ENCODE measurements at regions not wholly inside any gene's neighbourhood (a gene's known extent, or its start where the extent isn't known, plus 50 kb on each side); places are given as distances from the start of the nearest gene placed in this dataset.

- Mint-ChIP-seq H3K4me3 (ENCODE audit: unreplicated experiment) (no peak overlapping the region), H3K4me1 (ENCODE audit: unreplicated experiment) (peaks cover 4% of the 10 kb centered on the region), H3K27ac (ENCODE audit: unreplicated experiment) (no peak overlapping the region), H3K36me3 (ENCODE audit: low read depth, unreplicated experiment) (no peaks in the 10 kb centered on the region), H3K9me3 (ENCODE audit: unreplicated experiment) (no peaks in the 10 kb centered on the region), H3K27me3 (ENCODE audit: unreplicated experiment) (no peaks in the 10 kb centered on the region)
- no peak for DNase-seq (ENCODE audit: low spot score)
- no peak for TF ChIP-seq CTCF (IDR thresholded peaks at IDR 0.05; ENCODE audit: unreplicated experiment)
Measured at GRCh38 chr3:127119693-127120464, 73.1 kb upstream of the PRR23E start.

GRCh38 chr3:127120851-127121647 lies 71.9 kb upstream of the PRR23E start:
- no peak overlapping the region for H3K27ac Mint-ChIP-seq (ENCODE audit: unreplicated experiment)
- no peak for DNase-seq (ENCODE audit: low spot score)
- no peak overlapping the region for H3K4me3 Mint-ChIP-seq (ENCODE audit: unreplicated experiment)

GRCh38 chr3:127121885-127122284 lies 71.0 kb upstream of the PRR23E start:
- H3K27ac Mint-ChIP-seq (ENCODE audit: unreplicated experiment), result no peak overlapping the region
- H3K9me3 Mint-ChIP-seq (ENCODE audit: unreplicated experiment), result no peaks in the 10 kb centered on the region
- peaks cover 3% of the 10 kb centered on the region for H3K27me3 Mint-ChIP-seq (ENCODE audit: unreplicated experiment)
- no peak for TF ChIP-seq CTCF (IDR thresholded peaks at IDR 0.05; ENCODE audit: unreplicated experiment)
- H3K4me1 Mint-ChIP-seq (ENCODE audit: unreplicated experiment), result peaks cover 4% of the 10 kb centered on the region
- no peaks in the 10 kb centered on the region for H3K36me3 Mint-ChIP-seq (ENCODE audit: low read depth, unreplicated experiment)
- DNase-seq (ENCODE audit: low spot score), result no peak
- no peak overlapping the region for H3K4me3 Mint-ChIP-seq (ENCODE audit: unreplicated experiment)

More at GRCh38 chr3:127120851-127121647, 71.9 kb upstream of the PRR23E start:
- no peaks in the 10 kb centered on the region for H3K36me3 Mint-ChIP-seq (ENCODE audit: low read depth, unreplicated experiment)
- no peaks in the 10 kb centered on the region for H3K9me3 Mint-ChIP-seq (ENCODE audit: unreplicated experiment)
- TF ChIP-seq CTCF (IDR thresholded peaks at IDR 0.05; ENCODE audit: unreplicated experiment), result no peak
- peaks cover 4% of the 10 kb centered on the region for H3K4me1 Mint-ChIP-seq (ENCODE audit: unreplicated experiment)
- H3K27me3 Mint-ChIP-seq (ENCODE audit: unreplicated experiment), result no peaks in the 10 kb centered on the region

GRCh38 chr3:127123533-127123932 lies 69.4 kb upstream of the PRR23E start:
- Mint-ChIP-seq H3K4me1 (ENCODE audit: unreplicated experiment) (no peaks in the 10 kb centered on the region), H3K27me3 (ENCODE audit: unreplicated experiment) (peaks cover 3% of the 10 kb centered on the region), H3K4me3 (ENCODE audit: unreplicated experiment) (no peak overlapping the region), H3K36me3 (ENCODE audit: low read depth, unreplicated experiment) (no peaks in the 10 kb centered on the region), H3K9me3 (ENCODE audit: unreplicated experiment) (no peaks in the 10 kb centered on the region), H3K27ac (ENCODE audit: unreplicated experiment) (no peak overlapping the region)
- no peak for DNase-seq (ENCODE audit: low spot score)
- no peak for TF ChIP-seq CTCF (IDR thresholded peaks at IDR 0.05; ENCODE audit: unreplicated experiment)

GRCh38 chr3:127124120-127124519 lies 68.8 kb upstream of the PRR23E start:
- no peaks in the 10 kb centered on the region for H3K4me1 Mint-ChIP-seq (ENCODE audit: unreplicated experiment)
- peaks cover 3% of the 10 kb centered on the region for H3K27me3 Mint-ChIP-seq (ENCODE audit: unreplicated experiment)
- no peak for DNase-seq (ENCODE audit: low spot score)

More at GRCh38 chr3:127124120-127124519, 68.8 kb upstream of the PRR23E start:
- TF ChIP-seq CTCF (IDR thresholded peaks at IDR 0.05; ENCODE audit: unreplicated experiment), result no peak
- H3K9me3 Mint-ChIP-seq (ENCODE audit: unreplicated experiment), result no peaks in the 10 kb centered on the region
- H3K27ac Mint-ChIP-seq (ENCODE audit: unreplicated experiment), result no peak overlapping the region
- H3K36me3 Mint-ChIP-seq (ENCODE audit: low read depth, unreplicated experiment), result no peaks in the 10 kb centered on the region
- H3K4me3 Mint-ChIP-seq (ENCODE audit: unreplicated experiment), result no peak overlapping the region
